ENCODE measurements at regions not wholly inside any gene's neighbourhood (a gene's known extent, or its start where the extent isn't known, plus 50 kb on each side); places are given as distances from the start of the nearest gene placed in this dataset.

GRCh38 chr7:97337849-97338248 is 220.4 kb downstream of the SDHAF3 start:
- no peaks in the 10 kb centered on the region for H3K27me3 ChIP-seq
- intact Hi-C loops (cut with DNase I) = no loop called here
- WGBS, 2 donors = 89 to 92% methylated on average over 3 of the region's 3 CpGs
- no peaks in the 10 kb centered on the region for H3K9me3 ChIP-seq
- no peak for TF ChIP-seq EP300 (IDR thresholded peaks at IDR 0.05)
- no peak for TF ChIP-seq CTCF (IDR thresholded peaks at IDR 0.05)
- TF ChIP-seq POLR2AphosphoS5 (IDR thresholded peaks at IDR 0.05) = no peak
- TF ChIP-seq POLR2A (IDR thresholded peaks at IDR 0.05) = no peak
- no peaks in the 10 kb centered on the region for H3K4me1 ChIP-seq
- no peaks in the 10 kb centered on the region for H3K36me3 ChIP-seq
- H3K4me3 ChIP-seq = no peak overlapping the region
- no peak for DNase-seq
- H3K27ac ChIP-seq = no peak overlapping the region

GRCh38 chr7:97342512-97342911 is 225.0 kb downstream of the SDHAF3 start:
- H3K36me3 ChIP-seq = no peaks in the 10 kb centered on the region
- no peaks in the 10 kb centered on the region for H3K9me3 ChIP-seq
- no peaks in the 10 kb centered on the region for H3K27me3 ChIP-seq
- no peak for DNase-seq
- no peak overlapping the region for H3K4me3 ChIP-seq
- intact Hi-C loops (cut with DNase I) = no loop called here
- WGBS, 2 donors = 13 to 47% methylated on average over 3 of the region's 3 CpGs
- no peaks in the 10 kb centered on the region for H3K4me1 ChIP-seq
- TF ChIP-seq EP300 (IDR thresholded peaks at IDR 0.05) = no peak
- H3K27ac ChIP-seq = no peak overlapping the region

- DNase-seq = no peak
- H3K36me3 ChIP-seq = no peaks in the 10 kb centered on the region
- H3K27ac ChIP-seq = no peak overlapping the region
- H3K9me3 ChIP-seq = peaks cover 0 to 4% (median 1%) of the 10 kb centered on the region in 4 donors
- intact Hi-C loops (cut with DNase I) = no loop called here
- H3K4me1 ChIP-seq = no peaks in the 10 kb centered on the region
- no peak overlapping the region for H3K4me3 ChIP-seq
- WGBS, 2 donors = 80% methylated on average over 2 of the region's 2 CpGs
- TF ChIP-seq POLR2AphosphoS5 (IDR thresholded peaks at IDR 0.05) = no peak
- no peaks in the 10 kb centered on the region for H3K27me3 ChIP-seq
Observed at GRCh38 chr7:97346349-97346748, 228.9 kb downstream of the SDHAF3 start.

- H3K27me3 ChIP-seq = no peaks in the 10 kb centered on the region
- H3K4me1 ChIP-seq = no peaks in the 10 kb centered on the region
- TF ChIP-seq CTCF (IDR thresholded peaks at IDR 0.05) (no peak), POLR2A (IDR thresholded peaks at IDR 0.05) (no peak), EP300 (IDR thresholded peaks at IDR 0.05) (no peak), POLR2AphosphoS5 (IDR thresholded peaks at IDR 0.05) (no peak)
- H3K36me3 ChIP-seq = no peaks in the 10 kb centered on the region
- H3K9me3 ChIP-seq = peaks cover 0 to 4% (median 1%) of the 10 kb centered on the region in 4 donors
- no peak for DNase-seq
- WGBS, 2 donors = 94 to 95% methylated on average over 1 of the region's 1 CpG
- H3K4me3 ChIP-seq = no peak overlapping the region
- no peak overlapping the region for H3K27ac ChIP-seq
- intact Hi-C loops (cut with DNase I) = no loop called here
Observed at GRCh38 chr7:97351488-97351887, 234.0 kb downstream of the SDHAF3 start.

GRCh38 chr7:97357459-97357858 is 240.0 kb downstream of the SDHAF3 start:
- H3K4me3 ChIP-seq = no peak overlapping the region
- H3K27me3 ChIP-seq = no peaks in the 10 kb centered on the region
- H3K9me3 ChIP-seq = no peaks in the 10 kb centered on the region
- no peak overlapping the region for H3K27ac ChIP-seq
- no peaks in the 10 kb centered on the region for H3K36me3 ChIP-seq
- DNase-seq = no peak
- H3K4me1 ChIP-seq = no peaks in the 10 kb centered on the region
- intact Hi-C loops (cut with DNase I) = no loop called here
- TF ChIP-seq CTCF (IDR thresholded peaks at IDR 0.05) (no peak), POLR2AphosphoS5 (IDR thresholded peaks at IDR 0.05) (no peak), POLR2A (IDR thresholded peaks at IDR 0.05) (no peak), EP300 (IDR thresholded peaks at IDR 0.05) (no peak)

- Histone ChIP-seq H3K9me3 (no peaks in the 10 kb centered on the region), H3K27ac (no peak overlapping the region), H3K4me1 (no peaks in the 10 kb centered on the region), H3K27me3 (no peaks in the 10 kb centered on the region), H3K4me3 (no peak overlapping the region), H3K36me3 (no peaks in the 10 kb centered on the region)
- no peak for DNase-seq
- WGBS, 2 donors = 84 to 92% methylated on average over 3 of the region's 3 CpGs
- intact Hi-C loops (cut with DNase I) = no loop called here
- no peak for TF ChIP-seq POLR2A (IDR thresholded peaks at IDR 0.05)
- no peak for TF ChIP-seq POLR2AphosphoS5 (IDR thresholded peaks at IDR 0.05)
- no peak for TF ChIP-seq CTCF (IDR thresholded peaks at IDR 0.05)
- no peak for TF ChIP-seq EP300 (IDR thresholded peaks at IDR 0.05)
Observed at GRCh38 chr7:97372882-97373281, 255.4 kb downstream of the SDHAF3 start.

All from sigmoid colon (tissue), 6 donors.